C4-2B (cell line): ENCODE measurements at regions not wholly inside any gene's neighbourhood (a gene's known extent, or its start where the extent isn't known, plus 50 kb on each side); places are given as distances from the start of the nearest gene placed in this dataset.

Experiments used
- H3K27ac ChIP-seq: fragments of 450-650 bp; 2 replicates; pipeline ENCODE4 v1.5.1; 2017
- ZFX ChIP-seq: fragments of 450-650 bp; IDR thresholded peaks from 2 replicates; pipeline ENCODE4 v1.6.1; 2017
- TF ChIP-seq, protein P1 (sequence below): fragments of 450-650 bp; conservative IDR thresholded peaks from 2 replicates; pipeline ENCODE4 v1.5.1; 2017; ENCODE audit warnings: mild to moderate bottlenecking

DNA sequence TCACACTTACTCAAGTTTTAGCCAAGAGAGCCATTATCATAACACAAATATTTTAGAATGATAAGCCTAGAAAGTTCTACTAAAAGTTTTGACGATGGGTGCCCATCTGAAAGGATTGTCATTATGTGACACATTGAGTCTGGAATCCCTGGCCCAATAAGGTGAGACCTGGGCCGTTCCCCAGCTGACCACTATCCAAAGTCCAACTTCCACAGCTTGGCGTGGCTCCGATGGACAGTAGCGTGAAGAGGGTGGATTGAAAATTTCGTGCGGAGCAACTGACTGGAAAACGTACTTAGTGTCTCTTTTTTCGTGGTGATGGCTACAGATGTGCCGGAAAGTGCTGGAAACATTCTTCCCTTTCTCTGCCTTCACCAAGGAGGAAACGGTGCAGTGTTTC, 439.0 kb upstream of the ZMIZ1 start:
- H3K27ac ChIP-seq, result no peak overlapping the region

DNA sequence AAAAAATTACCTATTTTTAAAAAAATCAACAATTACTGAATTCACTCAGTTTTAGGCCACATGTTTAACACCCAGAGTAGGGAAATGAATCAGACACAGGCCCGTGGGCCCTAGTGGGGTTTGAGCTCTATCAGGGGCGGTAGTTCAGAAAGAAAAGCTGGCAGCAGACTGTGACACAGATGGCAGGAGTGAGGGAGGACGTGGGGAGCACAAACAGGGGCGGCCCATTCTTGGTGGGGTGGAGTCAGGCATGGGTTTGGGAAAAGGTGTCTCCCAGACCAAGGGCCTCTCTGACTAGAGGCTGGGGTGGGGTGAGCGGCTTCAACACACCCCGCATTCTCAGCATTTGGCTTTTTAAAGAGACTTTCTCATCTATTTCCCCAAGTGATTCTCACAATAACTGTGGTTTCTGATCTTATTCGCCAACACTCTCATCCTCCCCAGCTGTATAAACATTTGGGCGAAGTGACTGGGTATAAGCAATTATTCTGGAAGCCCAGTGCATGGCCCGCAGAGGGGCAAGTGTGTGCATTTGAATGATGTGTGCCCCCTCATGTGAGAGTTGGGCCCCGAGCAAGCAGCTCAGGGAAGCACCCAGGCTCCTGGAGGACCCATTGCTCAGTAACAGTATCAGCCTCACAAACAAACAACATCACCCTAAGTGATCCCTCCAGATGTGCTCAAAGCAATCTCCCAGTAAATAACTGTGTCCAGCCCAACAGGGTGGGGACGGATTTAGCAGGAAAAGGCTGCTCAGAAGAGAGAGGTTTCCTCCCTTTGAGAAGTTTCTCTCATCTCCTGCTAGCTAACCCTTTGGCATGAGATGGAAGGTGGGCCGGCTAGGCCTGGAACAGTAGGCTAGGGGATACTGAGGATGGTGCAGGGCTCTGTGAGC, 437.6 kb upstream of the ZMIZ1 start:
- TF ChIP-seq ZFX, result no peak
- TF ChIP-seq, protein P1, sequence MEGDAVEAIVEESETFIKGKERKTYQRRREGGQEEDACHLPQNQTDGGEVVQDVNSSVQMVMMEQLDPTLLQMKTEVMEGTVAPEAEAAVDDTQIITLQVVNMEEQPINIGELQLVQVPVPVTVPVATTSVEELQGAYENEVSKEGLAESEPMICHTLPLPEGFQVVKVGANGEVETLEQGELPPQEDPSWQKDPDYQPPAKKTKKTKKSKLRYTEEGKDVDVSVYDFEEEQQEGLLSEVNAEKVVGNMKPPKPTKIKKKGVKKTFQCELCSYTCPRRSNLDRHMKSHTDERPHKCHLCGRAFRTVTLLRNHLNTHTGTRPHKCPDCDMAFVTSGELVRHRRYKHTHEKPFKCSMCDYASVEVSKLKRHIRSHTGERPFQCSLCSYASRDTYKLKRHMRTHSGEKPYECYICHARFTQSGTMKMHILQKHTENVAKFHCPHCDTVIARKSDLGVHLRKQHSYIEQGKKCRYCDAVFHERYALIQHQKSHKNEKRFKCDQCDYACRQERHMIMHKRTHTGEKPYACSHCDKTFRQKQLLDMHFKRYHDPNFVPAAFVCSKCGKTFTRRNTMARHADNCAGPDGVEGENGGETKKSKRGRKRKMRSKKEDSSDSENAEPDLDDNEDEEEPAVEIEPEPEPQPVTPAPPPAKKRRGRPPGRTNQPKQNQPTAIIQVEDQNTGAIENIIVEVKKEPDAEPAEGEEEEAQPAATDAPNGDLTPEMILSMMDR, result no peak
- no peak overlapping the region for H3K27ac ChIP-seq

More for the DNA sequence above, 439.0 kb upstream of the ZMIZ1 start:
- TF ChIP-seq, protein P1, result no peak

DNA sequence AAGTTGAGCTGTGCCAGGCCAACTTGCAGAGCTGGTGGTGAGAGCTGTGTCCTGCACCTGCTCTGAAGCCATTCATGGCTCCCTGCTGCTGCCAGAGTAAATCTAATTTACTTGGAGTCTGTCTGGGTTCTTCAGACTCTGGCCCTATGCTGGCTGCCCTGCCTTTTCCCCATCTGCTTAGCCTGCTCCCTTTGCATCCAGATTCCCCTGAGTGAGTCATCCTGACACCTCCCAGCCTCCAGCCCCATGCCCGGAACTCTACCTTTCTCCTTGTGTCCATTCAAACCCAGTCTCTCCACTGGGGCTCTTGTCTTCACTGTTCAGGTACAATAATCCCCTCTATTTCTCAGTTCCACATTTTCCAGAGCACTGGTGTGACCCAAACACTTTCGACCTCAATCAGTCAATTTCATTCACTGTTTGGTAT, 434.4 kb upstream of the ZMIZ1 start:
- TF ChIP-seq, protein P1, result no peak
- no peak overlapping the region for H3K27ac ChIP-seq

DNA sequence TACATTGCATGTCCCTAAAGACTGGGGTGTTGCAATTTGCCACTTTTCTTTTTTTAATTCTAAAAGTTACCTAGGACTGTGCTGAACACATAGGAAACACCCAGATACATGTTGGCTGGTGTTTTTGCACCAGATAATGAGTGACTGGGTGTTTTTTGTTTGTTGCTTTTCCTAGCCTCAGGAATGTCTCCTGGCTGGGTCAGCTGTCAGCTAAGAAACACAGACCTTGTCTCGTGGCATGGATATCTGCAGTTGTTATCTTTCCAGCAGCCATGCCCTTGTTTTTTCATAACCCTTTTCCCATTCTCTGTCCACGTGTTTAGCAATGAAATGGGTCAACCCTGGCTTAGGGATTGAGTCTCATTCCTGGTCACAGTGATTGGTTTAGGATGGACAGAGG, 433.9 kb upstream of the ZMIZ1 start:
- TF ChIP-seq, protein P1, result no peak
- no peak for TF ChIP-seq ZFX
- H3K27ac ChIP-seq, result no peak overlapping the region

DNA sequence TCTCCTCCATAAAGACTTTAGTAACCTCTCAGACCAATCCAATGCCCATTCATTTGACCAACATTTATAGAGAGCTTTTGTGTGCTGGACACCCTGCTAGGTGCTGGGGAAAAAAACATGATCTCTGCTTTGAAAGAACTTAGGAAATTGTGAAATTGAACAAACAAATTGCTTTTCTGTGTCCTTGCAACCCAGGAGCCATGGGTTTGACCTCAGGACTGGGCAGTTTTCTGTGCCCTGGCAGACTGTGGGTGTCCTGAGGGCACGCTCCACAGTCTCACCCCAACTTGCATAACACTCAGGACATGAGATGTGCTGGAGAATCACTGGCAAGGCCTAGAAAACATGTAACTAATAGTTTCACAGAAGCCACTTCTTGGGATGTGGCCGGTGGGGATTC, 429.1 kb upstream of the ZMIZ1 start:
- no peak for TF ChIP-seq ZFX
- TF ChIP-seq, protein P1, result no peak
- no peak overlapping the region for H3K27ac ChIP-seq

DNA sequence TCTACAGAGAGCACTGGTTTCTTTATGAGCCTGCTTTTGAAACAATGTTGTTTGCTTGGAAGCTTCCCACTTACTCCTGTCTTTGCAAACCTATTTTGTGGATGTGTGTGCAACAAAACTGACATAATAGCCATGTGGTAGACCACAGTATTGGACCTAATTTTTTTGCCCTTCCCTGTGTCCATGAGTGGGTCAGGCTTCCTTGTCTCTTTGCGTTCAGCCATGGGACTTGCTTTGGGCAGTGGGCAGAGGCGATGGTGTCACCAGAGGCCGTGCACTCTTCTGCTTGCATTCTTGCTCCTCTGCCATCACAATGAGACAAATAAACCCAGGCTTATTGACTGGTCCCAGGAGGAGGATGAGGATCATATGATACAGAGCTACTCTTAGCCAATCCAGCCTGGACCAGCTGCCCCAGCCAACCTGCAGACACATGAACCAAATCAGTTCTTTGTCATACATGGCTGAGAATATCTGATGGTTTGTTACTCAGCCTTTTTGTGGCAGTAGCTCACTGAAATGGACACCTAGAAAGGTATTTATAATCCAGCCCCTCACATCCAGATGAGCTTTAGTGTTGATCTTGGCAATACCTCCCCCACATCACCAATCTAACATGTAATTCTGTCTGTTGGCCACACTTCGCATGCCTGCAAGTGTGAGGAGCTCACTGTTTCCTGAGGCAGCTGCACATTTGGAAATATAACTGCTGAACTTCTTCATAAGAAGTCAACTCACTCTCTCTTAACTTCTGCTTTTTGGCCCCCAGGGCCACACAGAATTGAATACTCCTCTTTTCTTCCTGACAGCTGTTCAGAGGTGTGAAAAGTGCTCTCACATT, 427.8 kb upstream of the ZMIZ1 start:
- no peak overlapping the region for H3K27ac ChIP-seq
- TF ChIP-seq, protein P1, result no peak
- TF ChIP-seq ZFX, result no peak

DNA sequence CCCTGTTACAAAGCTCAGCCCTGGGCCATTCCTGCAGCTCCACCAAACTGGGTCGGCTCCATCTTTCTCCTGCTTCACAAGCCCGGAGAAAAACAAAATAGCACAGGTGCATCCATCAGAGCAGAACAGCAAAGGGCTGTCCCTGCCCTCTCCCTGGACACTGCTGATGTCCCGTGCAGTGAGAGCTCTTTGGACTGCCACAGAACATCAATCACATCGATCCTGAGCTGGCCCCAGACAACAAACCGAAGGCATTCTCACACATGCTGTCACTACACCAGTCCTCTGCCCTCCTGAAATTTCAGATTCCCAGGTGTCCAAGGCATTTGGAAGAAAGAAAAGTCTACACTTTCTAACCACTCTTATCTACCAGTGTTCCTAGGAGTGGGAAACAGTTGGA, 427.1 kb upstream of the ZMIZ1 start:
- no peak overlapping the region for H3K27ac ChIP-seq
- no peak for TF ChIP-seq ZFX
